ENCODE measurements at regions not wholly inside any gene's neighbourhood (a gene's known extent, or its start where the extent isn't known, plus 50 kb on each side); places are given as distances from the start of the nearest gene placed in this dataset.

- no peak for TF ChIP-seq POLR2A (IDR thresholded peaks at IDR 0.05)
- TF ChIP-seq, protein P1, sequence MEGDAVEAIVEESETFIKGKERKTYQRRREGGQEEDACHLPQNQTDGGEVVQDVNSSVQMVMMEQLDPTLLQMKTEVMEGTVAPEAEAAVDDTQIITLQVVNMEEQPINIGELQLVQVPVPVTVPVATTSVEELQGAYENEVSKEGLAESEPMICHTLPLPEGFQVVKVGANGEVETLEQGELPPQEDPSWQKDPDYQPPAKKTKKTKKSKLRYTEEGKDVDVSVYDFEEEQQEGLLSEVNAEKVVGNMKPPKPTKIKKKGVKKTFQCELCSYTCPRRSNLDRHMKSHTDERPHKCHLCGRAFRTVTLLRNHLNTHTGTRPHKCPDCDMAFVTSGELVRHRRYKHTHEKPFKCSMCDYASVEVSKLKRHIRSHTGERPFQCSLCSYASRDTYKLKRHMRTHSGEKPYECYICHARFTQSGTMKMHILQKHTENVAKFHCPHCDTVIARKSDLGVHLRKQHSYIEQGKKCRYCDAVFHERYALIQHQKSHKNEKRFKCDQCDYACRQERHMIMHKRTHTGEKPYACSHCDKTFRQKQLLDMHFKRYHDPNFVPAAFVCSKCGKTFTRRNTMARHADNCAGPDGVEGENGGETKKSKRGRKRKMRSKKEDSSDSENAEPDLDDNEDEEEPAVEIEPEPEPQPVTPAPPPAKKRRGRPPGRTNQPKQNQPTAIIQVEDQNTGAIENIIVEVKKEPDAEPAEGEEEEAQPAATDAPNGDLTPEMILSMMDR (IDR thresholded peaks at IDR 0.05) = no peak
- peak in 1 of 2 donors; percentile 50 for TF ChIP-seq POLR2AphosphoS5 (IDR thresholded peaks at IDR 0.05)
- no peak for TF ChIP-seq EP300 (IDR thresholded peaks at IDR 0.05)
Measured at GRCh38 chr6:137309078-137309762, 90.0 kb upstream of the IFNGR1 start.
